ENCODE measurements at regions not wholly inside any gene's neighbourhood (a gene's known extent, or its start where the extent isn't known, plus 50 kb on each side); places are given as distances from the start of the nearest gene placed in this dataset.

DNA sequence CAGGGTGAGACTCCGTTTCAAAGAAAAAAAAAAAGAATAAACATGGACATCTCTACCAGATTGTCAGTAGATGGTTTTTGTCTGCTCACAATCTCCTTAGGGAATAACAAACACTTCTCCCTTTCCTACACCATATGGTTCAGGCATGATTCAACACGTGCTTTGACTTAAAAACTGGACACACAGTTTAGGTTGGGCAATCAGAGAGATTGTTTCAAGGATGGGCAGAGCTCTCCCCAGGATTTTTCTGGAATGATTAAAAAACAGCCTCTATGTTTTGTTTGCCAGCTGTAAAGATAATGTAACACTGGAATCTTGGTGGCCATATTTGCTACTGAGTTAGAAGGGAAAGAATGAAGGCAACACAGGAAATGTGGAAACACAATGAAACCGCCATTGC lies 150.1 kb upstream of the TSC22D1 start:
- Histone ChIP-seq H3K36me3 (no peaks in the 10 kb centered on the region), H3K27ac (no peak overlapping the region), H3K27me3 (no peaks in the 10 kb centered on the region), H3K4me3 (no peak overlapping the region), H3K9me3 (peaks cover 0 to 12% of the 10 kb centered on the region in 2 donors), H3K4me1 (no peaks in the 10 kb centered on the region)
- no peak for DNase-seq
- TF ChIP-seq, protein P1, sequence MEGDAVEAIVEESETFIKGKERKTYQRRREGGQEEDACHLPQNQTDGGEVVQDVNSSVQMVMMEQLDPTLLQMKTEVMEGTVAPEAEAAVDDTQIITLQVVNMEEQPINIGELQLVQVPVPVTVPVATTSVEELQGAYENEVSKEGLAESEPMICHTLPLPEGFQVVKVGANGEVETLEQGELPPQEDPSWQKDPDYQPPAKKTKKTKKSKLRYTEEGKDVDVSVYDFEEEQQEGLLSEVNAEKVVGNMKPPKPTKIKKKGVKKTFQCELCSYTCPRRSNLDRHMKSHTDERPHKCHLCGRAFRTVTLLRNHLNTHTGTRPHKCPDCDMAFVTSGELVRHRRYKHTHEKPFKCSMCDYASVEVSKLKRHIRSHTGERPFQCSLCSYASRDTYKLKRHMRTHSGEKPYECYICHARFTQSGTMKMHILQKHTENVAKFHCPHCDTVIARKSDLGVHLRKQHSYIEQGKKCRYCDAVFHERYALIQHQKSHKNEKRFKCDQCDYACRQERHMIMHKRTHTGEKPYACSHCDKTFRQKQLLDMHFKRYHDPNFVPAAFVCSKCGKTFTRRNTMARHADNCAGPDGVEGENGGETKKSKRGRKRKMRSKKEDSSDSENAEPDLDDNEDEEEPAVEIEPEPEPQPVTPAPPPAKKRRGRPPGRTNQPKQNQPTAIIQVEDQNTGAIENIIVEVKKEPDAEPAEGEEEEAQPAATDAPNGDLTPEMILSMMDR (IDR thresholded peaks at IDR 0.05), result no peak
- TF ChIP-seq POLR2A (IDR thresholded peaks at IDR 0.05), result no peak
- intact Hi-C loops (cut with DNase I; ENCODE audit: low total_unique reads), result no loop called here

DNA sequence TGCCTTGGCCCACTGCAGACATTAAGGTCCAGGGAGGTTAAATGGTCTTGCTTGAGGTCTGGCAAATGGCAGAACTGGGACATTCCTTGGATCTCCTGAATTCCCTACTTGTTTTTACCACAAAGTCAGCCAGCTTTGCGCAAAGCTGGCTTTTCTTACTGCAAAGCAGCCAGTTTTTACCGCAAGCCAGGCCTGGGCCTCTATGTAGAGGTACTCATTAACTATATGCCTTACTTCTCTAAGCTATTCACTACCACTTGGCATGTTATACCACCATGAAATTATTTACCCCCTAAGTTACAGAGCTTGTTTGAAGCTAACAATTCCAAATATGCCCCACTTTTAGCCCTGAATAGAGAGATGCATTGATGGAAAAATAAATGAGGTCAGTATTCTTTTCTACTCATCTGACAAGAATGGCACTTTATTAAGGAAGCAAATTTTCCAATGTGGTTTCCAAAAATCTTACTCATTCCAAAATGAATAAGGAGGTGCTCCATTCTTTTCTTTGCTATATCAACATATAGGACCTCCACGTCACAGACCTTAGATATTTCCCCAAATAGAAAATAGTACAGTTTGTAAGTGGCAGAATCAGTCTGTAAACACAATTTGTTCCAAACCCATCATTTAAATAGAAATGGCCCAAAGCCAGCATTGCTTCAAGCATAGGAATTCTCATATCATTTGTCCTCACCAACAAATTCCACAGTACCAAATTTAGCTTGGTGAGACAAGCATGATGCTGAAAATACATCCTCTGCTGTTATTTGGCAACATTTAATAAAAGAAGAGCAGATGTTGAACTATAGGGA lies 143.9 kb upstream of the TSC22D1 start:
- H3K36me3 ChIP-seq, result no peaks in the 10 kb centered on the region
- H3K27me3 ChIP-seq, result no peaks in the 10 kb centered on the region
- no peak overlapping the region for H3K4me3 ChIP-seq
- TF ChIP-seq, protein P1 (IDR thresholded peaks at IDR 0.05), result no peak
- TF ChIP-seq POLR2A (IDR thresholded peaks at IDR 0.05), result no peak
- H3K9me3 ChIP-seq, result peaks cover 0 to 12% of the 10 kb centered on the region in 2 donors
- H3K4me1 ChIP-seq, result no peaks in the 10 kb centered on the region
- intact Hi-C loops (cut with DNase I; ENCODE audit: low total_unique reads), result no loop called here
- peak overlapping the region; percentile 17 to 41 for H3K27ac ChIP-seq
- DNase-seq, result no peak

DNA sequence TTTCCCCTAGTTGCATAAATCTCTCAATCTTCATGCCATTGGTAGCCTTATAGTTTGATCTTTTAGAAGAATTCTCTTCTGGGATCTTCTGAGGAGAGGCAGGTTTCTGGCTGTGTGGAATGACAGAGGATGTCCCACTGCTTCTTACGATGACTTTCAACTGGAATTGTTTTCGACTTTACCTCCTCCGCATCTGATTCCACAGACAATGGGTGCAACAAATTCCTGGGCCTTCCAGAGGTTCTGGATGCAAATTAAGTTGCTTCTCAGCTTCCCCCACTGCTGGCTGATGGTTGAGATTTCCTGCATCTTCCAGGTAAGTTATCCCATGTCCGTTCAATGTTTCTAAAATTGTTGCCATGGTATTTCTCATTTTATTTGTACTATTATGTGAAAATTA lies 142.3 kb upstream of the TSC22D1 start:
- TF ChIP-seq POLR2A (IDR thresholded peaks at IDR 0.05), result no peak
- TF ChIP-seq, protein P1 (IDR thresholded peaks at IDR 0.05), result no peak
- Histone ChIP-seq H3K9me3 (peaks cover 0 to 12% of the 10 kb centered on the region in 2 donors), H3K4me3 (no peak overlapping the region), H3K4me1 (no peaks in the 10 kb centered on the region), H3K36me3 (no peaks in the 10 kb centered on the region), H3K27me3 (no peaks in the 10 kb centered on the region), H3K27ac (no peak overlapping the region)
- intact Hi-C loops (cut with DNase I; ENCODE audit: low total_unique reads), result no loop called here
- no peak for DNase-seq

DNA sequence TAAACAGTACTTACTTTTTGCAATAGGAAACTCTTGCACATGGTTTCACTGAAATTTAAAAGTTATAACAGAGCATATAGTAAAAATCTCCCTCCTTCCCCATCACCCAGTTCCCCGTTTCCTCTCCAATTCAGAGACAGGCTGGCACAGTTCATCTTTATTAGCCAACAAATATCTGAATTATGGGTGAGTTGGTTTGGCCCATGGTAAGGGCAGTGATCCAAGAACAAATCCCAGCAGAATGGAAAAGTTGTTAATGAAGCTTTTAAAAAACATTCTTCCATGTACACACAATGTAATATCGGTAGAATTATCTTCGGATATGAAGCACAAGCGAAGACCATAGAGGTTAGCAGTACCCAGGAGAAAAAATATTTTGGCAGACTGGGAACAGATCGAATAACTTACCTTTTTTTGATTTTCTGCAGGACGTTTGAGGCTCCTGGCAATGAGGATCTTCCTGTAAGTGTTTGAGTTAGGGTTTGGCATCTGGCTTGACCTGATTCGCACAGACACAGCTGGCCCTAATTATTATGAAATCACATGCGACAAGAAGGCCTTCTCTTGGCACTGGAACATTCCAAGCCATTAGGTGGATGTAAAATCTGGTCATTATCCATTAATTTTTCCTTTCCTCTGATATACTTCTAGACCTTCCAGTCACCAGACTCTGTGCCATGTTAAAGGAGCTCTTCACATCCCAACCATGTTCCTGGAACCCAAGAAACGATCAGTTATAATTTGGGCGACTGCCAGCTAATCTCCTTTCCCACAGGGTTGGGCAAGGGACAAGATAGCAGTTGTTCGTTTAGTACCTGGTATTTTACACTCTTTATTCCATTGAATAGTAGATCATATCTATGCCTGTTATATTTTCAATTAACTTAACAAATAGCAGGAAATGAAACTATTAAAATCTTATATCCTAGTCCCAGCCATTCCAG lies 139.4 kb upstream of the TSC22D1 start:
- no peaks in the 10 kb centered on the region for H3K4me1 ChIP-seq
- H3K4me3 ChIP-seq, result no peak overlapping the region
- TF ChIP-seq, protein P1 (IDR thresholded peaks at IDR 0.05), result no peak
- no peak for TF ChIP-seq POLR2A (IDR thresholded peaks at IDR 0.05)
- H3K27ac ChIP-seq, result no peak overlapping the region
- no peaks in the 10 kb centered on the region for H3K27me3 ChIP-seq
- H3K9me3 ChIP-seq, result no peaks in the 10 kb centered on the region
- no peak for DNase-seq
- intact Hi-C loops (cut with DNase I; ENCODE audit: low total_unique reads), result no loop called here
- H3K36me3 ChIP-seq, result no peaks in the 10 kb centered on the region
